ENCODE measurements at regions not wholly inside any gene's neighbourhood (a gene's known extent, or its start where the extent isn't known, plus 50 kb on each side); places are given as distances from the start of the nearest gene placed in this dataset.
A peak's percentile ranks its signal among the peaks of the same experiment; 100 is the strongest.

DNA sequence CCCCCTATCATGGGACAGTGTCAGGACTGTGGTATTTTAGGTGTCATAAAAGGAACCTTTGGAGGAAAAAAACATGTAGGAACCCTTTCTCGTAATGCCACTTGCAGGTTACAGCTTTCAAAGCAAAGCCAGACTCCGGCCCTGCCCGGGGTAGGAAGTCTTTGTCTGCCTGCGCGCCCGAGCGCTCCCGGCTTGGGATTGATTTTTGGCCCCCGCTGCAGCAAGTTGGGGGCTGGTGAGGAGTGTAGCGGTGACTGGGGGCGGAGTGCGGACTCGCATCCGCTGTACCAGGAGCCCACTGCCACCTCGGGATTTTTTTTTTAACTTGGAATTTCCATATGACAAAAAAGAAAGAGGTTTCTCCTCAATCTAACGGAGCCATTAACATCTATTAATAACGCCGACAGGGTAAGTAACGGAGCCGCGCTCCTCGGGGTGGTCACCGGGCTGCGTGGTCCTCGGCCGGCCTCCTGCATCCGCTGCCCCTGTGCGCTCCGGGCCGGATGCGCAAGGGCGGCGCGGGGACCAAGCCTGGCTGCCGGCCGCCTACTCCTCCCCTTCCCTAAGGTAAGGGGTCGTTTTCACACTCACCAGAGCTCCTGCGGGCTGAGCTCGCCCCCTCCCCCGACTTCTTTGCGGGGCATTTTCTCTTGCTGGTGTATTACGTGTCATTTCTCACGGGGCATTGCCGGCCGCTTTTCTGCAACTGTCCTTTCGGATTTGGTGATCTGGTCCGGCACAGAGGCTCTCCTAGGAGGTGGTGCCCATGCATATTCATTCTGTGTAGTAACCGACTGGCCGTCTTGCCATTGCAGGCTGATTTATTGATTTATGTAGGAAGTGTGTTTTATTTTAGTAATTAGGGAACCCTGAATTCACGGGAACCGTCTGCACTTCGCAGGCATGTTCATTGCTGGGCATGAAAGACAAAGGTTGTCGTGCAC lies 219.8 kb upstream of the TOPAZ1 start:
- ATAC-seq: no peak
- no peaks in the 10 kb centered on the region for H3K36me3 Mint-ChIP-seq (ENCODE audit: insufficient read depth)
- DNase-seq: no peak
- H3K4me3 Mint-ChIP-seq: peak overlapping the region; percentile 25
- H3K27me3 Mint-ChIP-seq (ENCODE audit: low read depth): peaks cover 56% of the 10 kb centered on the region
- H3K4me1 Mint-ChIP-seq (ENCODE audit: low read depth): peaks cover 5% of the 10 kb centered on the region
- H3K9me3 Mint-ChIP-seq: no peaks in the 10 kb centered on the region

DNA sequence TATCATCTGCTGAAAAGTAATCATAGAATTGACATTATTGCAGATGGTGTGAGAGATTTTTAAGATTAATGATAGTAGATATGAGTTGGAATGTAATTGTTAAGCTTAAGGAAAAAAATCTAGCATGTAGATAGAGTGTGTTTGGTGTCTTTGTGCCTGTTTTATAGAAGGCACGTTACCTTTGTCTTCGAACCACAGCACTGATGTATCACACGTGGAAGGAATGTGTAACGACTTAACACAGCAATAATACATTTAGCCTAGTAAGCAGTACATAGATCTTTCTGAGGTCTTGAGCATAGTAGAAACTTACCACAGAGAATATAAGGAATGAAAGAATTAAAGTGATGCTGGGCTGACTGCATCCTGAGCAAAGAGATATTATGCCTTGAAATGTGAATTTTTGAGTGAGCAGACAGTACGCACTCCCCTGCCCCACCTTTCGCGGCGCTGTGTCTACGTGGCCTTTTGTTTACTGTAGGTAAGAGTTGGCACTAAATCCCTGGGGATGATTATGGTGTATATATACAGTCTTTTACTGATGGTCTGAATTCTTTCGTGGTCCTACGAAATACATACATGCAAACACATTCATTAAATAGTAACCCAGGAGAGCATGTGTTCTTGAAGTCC lies 217.6 kb upstream of the TOPAZ1 start:
- Mint-ChIP-seq H3K4me1 (ENCODE audit: low read depth) (peaks cover 5% of the 10 kb centered on the region), H3K9me3 (no peaks in the 10 kb centered on the region), H3K36me3 (ENCODE audit: insufficient read depth) (no peaks in the 10 kb centered on the region), H3K4me3 (no peak overlapping the region), H3K27me3 (ENCODE audit: low read depth) (peaks cover 55% of the 10 kb centered on the region)
- ATAC-seq: no peak
- DNase-seq: no peak

DNA sequence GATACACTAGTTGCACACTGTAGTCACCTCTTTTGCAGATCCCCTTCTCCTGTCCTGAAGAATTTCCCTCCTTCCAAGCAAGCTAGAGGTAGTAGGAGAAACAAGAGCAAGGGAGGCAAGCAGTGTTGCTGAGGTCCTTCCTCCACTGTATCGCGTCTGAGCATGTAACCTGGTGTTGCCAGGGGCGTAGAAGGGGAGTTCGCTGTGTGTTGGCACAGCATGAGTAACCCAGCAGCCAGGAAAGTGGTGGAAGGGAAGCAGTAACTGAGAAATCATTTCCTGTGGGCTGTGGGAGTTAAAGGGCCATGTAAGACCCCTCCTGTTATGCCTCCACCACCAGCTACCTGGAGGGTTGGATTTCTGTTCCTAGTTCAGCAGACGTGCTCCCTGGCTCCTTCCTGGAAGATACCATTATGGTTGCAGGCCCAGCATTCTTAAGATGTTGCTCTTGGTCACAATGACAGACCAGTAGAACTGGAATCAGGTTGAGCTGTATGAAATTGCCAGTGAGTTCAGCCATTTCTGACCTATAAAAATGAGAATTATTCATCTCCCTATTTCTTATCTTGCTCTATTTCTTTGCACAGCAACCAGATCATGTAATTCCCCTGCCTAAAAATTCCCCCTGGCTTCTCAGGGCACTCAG lies 215.3 kb upstream of the TOPAZ1 start:
- DNase-seq: no peak
- peaks cover 5% of the 10 kb centered on the region for H3K4me1 Mint-ChIP-seq (ENCODE audit: low read depth)
- H3K9me3 Mint-ChIP-seq: no peaks in the 10 kb centered on the region
- no peaks in the 10 kb centered on the region for H3K36me3 Mint-ChIP-seq (ENCODE audit: insufficient read depth)
- H3K4me3 Mint-ChIP-seq: no peak overlapping the region
- no peak for ATAC-seq
- peaks cover 40% of the 10 kb centered on the region for H3K27me3 Mint-ChIP-seq (ENCODE audit: low read depth)

DNA sequence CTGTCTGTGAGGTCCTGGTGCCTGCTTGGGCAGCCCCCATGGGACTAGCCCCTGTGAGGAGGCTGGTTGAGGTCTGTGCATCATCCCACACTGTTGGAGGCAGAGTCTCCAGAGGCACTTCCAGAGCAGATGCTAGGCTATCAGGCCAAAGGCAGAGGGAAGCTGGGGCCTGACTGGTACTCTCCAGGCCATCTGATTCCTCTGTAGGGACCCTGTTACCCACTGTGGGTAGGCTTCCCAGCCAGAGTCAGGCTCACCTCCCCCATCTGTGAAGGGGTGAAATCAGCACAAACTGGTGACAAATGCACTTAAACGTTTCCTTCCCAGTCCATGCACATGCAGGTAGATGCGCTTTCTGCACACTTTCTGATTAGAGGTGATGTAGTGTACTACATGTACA lies 212.6 kb upstream of the TOPAZ1 start:
- Mint-ChIP-seq H3K36me3 (ENCODE audit: insufficient read depth) (no peaks in the 10 kb centered on the region), H3K27me3 (ENCODE audit: low read depth) (peaks cover 28% of the 10 kb centered on the region), H3K4me3 (no peak overlapping the region), H3K9me3 (no peaks in the 10 kb centered on the region), H3K4me1 (ENCODE audit: low read depth) (no peaks in the 10 kb centered on the region)
- no peak for ATAC-seq
- no peak for DNase-seq

DNA sequence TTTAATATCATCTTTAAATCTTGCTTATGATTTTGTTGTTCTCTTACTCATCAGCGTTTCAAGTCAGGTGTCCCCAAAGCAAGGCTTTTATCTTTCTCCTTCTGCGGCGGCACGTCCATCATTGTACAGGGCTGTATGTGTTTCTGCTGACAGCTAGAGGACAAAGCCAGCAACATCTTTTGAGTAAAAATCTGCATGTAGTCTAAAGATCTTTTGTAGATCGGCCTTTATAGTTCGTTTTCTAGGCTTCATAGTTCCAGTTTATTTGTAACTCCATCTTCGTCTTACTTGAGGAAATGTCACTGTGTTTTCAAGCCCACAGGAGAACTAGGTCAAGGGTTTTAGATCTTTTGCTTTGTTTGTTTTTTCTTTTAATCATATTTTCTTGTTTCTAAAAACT lies 211.4 kb upstream of the TOPAZ1 start:
- H3K36me3 Mint-ChIP-seq (ENCODE audit: insufficient read depth): no peaks in the 10 kb centered on the region
- DNase-seq (no peak), ATAC-seq (no peak)
- H3K4me3 Mint-ChIP-seq: no peak overlapping the region
- H3K9me3 Mint-ChIP-seq: no peaks in the 10 kb centered on the region
- H3K27me3 Mint-ChIP-seq (ENCODE audit: low read depth): peaks cover 20% of the 10 kb centered on the region
- no peaks in the 10 kb centered on the region for H3K4me1 Mint-ChIP-seq (ENCODE audit: low read depth)

DNA sequence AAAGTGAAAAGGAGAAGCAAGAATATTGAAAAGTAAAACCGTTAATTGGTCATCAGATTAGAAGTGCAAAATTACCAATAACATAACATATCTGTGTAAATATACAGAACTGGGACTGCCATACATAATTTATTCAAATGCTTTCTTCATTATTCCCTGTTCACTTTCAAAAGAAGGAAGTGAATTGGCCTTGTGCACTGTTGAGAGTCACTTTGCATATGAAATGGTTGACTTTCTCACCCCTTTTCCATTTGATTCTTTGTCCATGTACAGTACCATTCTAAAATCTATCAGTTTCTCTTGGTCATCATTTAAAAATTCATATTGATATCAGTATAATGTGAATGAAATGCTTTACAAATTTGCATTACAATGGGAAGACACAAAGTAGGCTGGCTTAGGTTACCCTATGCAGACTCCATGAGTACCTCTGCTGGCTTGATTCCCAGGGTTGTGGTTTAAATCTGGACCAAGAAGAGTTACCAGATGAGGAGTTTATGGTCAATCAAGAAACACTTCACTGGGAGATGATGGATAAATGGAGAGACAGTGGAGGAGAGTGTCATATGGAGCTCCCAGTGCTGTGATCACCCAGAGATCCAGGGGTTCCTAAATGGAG lies 210.9 kb upstream of the TOPAZ1 start:
- H3K27me3 Mint-ChIP-seq (ENCODE audit: low read depth): peaks cover 20% of the 10 kb centered on the region
- no peak for DNase-seq
- H3K4me3 Mint-ChIP-seq: no peak overlapping the region
- ATAC-seq: no peak
- H3K9me3 Mint-ChIP-seq: no peaks in the 10 kb centered on the region
- H3K36me3 Mint-ChIP-seq (ENCODE audit: insufficient read depth): no peaks in the 10 kb centered on the region
- H3K4me1 Mint-ChIP-seq (ENCODE audit: low read depth): no peaks in the 10 kb centered on the region

DNA sequence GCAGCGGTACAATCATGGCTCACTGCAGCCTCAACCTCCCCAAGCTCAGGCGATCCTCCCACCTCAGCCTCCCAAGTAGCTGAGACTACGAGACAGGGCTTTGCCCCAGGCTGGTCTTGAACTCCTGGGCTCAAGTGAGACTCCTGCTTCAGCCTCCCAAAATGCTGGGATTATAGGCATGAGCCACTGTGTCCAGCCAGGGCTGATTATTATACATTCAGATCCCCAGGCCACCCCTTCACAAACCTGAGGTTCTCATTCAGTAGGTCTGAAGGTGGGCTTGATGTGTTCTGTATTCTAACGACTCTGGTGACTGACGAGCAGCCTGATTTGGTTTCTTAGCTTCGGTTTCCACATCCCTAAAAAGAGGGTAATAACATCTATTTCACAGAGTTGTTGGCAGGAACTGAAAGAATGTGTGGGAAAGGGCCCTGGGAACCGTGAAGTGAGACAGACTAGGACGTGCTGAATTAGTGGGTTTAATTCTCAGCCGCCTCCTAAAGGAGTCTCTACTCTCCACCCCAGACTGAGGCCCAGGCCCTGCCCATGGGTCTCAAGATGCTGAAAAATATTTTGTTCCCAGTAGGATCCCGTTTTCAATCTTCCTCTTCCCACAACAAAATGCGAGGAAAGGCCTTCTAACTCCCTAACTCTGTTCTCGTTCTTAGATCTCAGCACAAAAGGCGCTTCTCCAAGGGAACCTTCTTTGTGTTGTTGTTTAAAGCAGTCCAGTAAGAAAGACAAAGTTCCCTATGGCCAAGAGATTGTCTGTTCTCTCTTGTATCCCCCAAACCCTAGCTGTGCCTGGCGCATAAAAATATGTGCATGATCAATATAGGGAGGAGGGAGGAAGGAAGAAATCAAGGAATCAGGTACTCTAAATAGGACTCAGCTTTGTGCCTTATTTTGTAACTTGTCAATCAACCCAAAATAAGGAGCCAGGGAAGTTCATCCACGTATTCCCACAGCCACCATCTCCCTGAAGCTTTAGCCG lies 210.0 kb upstream of the TOPAZ1 start:
- Mint-ChIP-seq H3K4me3 (no peak overlapping the region), H3K27me3 (ENCODE audit: low read depth) (peaks cover 16% of the 10 kb centered on the region), H3K4me1 (ENCODE audit: low read depth) (no peaks in the 10 kb centered on the region), H3K9me3 (no peaks in the 10 kb centered on the region), H3K36me3 (ENCODE audit: insufficient read depth) (no peaks in the 10 kb centered on the region)
- ATAC-seq (no peak), DNase-seq (no peak)

DNA sequence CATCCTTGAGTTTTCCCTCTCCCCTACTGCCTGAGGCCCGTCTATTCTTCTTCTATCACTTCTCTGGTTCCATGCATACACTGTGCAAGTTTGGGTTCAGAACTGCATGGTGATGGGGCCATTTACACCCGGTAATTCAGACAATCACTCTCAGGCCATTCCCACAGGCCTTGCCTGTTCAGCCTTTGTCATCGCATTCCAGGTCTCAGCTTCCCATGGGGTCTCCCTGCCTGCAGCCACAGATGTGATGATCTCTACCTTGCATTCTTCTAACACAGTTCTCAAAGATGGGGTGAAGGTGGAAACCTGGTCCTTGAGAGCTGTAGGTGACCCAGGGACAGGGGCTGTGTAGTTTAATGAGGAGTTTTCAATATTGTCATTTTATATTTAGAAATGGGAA lies 209.2 kb upstream of the TOPAZ1 start:
- no peak for ATAC-seq
- Mint-ChIP-seq H3K9me3 (no peaks in the 10 kb centered on the region), H3K4me3 (no peak overlapping the region), H3K4me1 (ENCODE audit: low read depth) (no peaks in the 10 kb centered on the region), H3K36me3 (ENCODE audit: insufficient read depth) (no peaks in the 10 kb centered on the region), H3K27me3 (ENCODE audit: low read depth) (peaks cover 13% of the 10 kb centered on the region)
- no peak for DNase-seq

DNA sequence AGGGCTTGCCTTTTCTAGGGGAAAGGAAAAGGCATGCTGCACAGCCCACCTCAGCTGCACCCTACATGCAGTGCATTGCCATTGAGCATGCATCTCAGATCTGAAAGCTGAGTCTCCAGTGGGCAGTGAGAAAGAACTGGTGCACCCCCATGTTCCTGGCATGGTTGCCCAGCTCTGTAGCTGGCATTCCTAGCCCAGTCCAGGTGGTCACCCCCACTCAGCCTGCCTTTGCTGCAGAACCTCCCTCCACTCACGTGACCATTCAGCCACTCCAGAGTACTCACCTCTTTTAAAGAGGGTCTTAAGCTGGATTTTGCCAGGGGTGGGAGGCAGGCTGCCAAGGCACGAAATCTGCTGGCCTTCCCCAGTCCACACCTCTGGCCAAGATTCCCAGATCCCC lies 208.6 kb upstream of the TOPAZ1 start:
- no peaks in the 10 kb centered on the region for H3K36me3 Mint-ChIP-seq (ENCODE audit: insufficient read depth)
- H3K27me3 Mint-ChIP-seq (ENCODE audit: low read depth): peaks cover 13% of the 10 kb centered on the region
- H3K4me3 Mint-ChIP-seq: no peak overlapping the region
- H3K4me1 Mint-ChIP-seq (ENCODE audit: low read depth): no peaks in the 10 kb centered on the region
- H3K9me3 Mint-ChIP-seq: no peaks in the 10 kb centered on the region
- ATAC-seq (no peak), DNase-seq (no peak)

DNA sequence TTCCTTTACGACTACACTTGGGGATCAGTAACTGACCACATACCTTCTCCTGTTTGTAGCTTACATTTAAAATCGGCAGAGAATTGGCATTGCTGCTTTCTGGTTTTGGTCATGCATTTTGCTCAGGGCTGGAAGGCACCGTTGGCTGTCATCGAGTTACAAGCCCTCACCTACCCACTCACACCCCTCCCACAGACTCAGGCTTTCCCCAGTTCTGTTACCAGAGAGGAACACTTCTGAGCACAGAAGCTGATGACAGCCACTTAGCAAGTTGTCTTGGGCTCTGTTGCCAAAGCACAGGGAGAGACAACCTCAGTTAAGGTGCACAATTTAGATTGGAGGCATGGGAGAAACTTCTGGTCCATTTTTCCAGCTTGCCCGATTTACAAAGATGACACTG lies 204.8 kb upstream of the TOPAZ1 start:
- H3K27me3 Mint-ChIP-seq (ENCODE audit: low read depth): peaks cover 12% of the 10 kb centered on the region
- H3K4me1 Mint-ChIP-seq (ENCODE audit: low read depth): no peaks in the 10 kb centered on the region
- no peaks in the 10 kb centered on the region for H3K36me3 Mint-ChIP-seq (ENCODE audit: insufficient read depth)
- DNase-seq (no peak), ATAC-seq (no peak)
- no peak overlapping the region for H3K4me3 Mint-ChIP-seq
- no peaks in the 10 kb centered on the region for H3K9me3 Mint-ChIP-seq

DNA sequence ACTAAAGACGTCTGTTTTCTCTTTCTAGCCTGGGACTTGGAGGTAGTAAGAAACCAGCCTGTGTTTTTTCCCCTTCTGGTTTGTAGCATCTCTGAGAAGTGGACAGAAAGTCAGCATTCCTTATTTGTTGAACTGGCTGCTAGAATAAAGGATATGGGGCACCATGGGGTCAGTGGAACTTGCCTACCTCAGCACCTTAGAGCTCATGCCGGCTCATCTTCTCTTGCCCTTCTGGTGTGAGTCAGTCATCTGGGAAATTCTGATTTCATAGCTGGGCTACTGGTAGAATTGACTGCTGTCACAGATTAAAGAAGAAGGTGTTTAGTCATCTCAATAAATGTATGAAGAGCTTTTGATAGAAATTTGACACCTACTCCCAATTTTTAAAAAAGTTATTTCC lies 202.7 kb upstream of the TOPAZ1 start:
- Mint-ChIP-seq H3K9me3 (no peaks in the 10 kb centered on the region), H3K27me3 (ENCODE audit: low read depth) (peaks cover 9% of the 10 kb centered on the region), H3K4me1 (ENCODE audit: low read depth) (no peaks in the 10 kb centered on the region), H3K36me3 (ENCODE audit: insufficient read depth) (no peaks in the 10 kb centered on the region), H3K4me3 (no peak overlapping the region)
- no peak for DNase-seq
- no peak for ATAC-seq

DNA sequence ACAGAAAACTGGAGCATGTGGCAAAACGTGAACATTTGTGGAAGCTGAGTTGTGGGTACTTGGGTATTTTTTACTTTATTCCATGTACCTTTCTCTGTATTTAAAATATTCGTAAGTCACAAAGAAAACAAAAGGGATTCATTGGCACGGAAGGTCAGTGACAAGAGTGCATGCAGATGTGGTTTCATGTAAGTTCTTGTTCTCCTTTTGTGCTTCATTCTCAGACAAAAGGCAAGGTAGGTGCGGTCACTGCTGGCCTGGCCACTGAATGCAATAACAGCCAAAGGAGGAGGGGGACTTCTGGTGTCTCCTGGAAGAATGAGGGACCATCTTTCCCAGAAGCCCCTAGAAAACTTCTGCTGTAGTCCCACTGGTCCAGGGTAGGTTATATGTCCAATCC lies 200.0 kb upstream of the TOPAZ1 start:
- Mint-ChIP-seq H3K27me3 (ENCODE audit: low read depth) (peaks cover 11% of the 10 kb centered on the region), H3K36me3 (ENCODE audit: insufficient read depth) (no peaks in the 10 kb centered on the region), H3K4me1 (ENCODE audit: low read depth) (no peaks in the 10 kb centered on the region), H3K4me3 (no peak overlapping the region), H3K9me3 (no peaks in the 10 kb centered on the region)
- ATAC-seq (no peak), DNase-seq (no peak)

DNA sequence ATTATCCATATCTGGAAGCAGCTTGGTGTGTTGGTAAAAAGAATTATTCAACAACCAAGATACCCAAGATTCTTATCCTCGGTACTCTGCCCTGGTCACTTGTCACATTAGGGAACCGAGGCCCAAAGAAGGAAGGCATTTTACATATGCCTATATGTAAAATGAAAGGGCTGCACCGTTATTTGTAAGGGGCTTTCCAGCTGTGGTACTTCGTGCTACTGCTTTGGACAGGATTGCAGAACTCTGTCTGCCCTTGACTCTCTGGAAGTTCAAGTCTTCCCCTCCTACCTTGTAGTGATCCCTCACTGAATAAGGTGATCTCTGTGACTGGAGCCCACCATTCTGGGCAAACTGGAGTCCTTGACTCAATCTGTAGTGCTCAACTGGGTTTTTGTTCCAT lies 198.9 kb upstream of the TOPAZ1 start:
- ATAC-seq (no peak), DNase-seq (no peak)
- H3K27me3 Mint-ChIP-seq (ENCODE audit: low read depth): peaks cover 12% of the 10 kb centered on the region
- H3K36me3 Mint-ChIP-seq (ENCODE audit: insufficient read depth): no peaks in the 10 kb centered on the region
- no peaks in the 10 kb centered on the region for H3K9me3 Mint-ChIP-seq
- no peaks in the 10 kb centered on the region for H3K4me1 Mint-ChIP-seq (ENCODE audit: low read depth)
- H3K4me3 Mint-ChIP-seq: no peak overlapping the region

Measured in activated T-cell treated with anti-CD3 and anti-CD28 coated beads, Interleukin-2, amount 50 U/mL, for 4 hours (primary cell).